GM23338 (cell line): ENCODE measurements at regions not wholly inside any gene's neighbourhood (a gene's known extent, or its start where the extent isn't known, plus 50 kb on each side); places are given as distances from the start of the nearest gene placed in this dataset.

Experiments
- CREB1 ChIP-seq: fragments of 250-450 bp; sonication (Bioruptor Pico); IDR thresholded peaks from 2 replicates; pipeline ENCODE4 v1.5.0; 2020; ENCODE audit warnings: low read depth, mild to moderate bottlenecking, moderate library complexity
- CTCF ChIP-seq, 2 experiments: fragments of 200-600 bp in 1 of 2; sonication (generic) in 1 of 2; conservative IDR thresholded peaks; 2 replicates each; pipeline versions ENCODE4 v1.5.1 to v1.6.1; 2016 to 2017; ENCODE audit warnings: antibody characterized with exemption in 2 of 2, low read depth in 2 of 2, mild to moderate bottlenecking in 2 of 2, moderate library complexity in 1 of 2
- ETS1 ChIP-seq: IDR thresholded peaks from 2 replicates; pipeline ENCODE4 v1.6.1; 2016; ENCODE audit warnings: antibody characterized with exemption
- EZH2 ChIP-seq: fragments of 200-600 bp; sonication (generic); IDR thresholded peaks from one replicate; pipeline ENCODE4 v1.8.0; 2017; ENCODE audit warnings: antibody characterized with exemption, mild to moderate bottlenecking, low read depth; ENCODE audit not compliant: unreplicated experiment
- EZH2phosphoT487 ChIP-seq: fragments of 200-600 bp; sonication (generic); IDR thresholded peaks from one replicate; pipeline ENCODE4 v1.8.1; 2018; ENCODE audit warnings: antibody characterized with exemption; ENCODE audit not compliant: unreplicated experiment
- JUNB ChIP-seq: IDR thresholded peaks from one replicate; pipeline ENCODE4 v1.6.1; 2016; ENCODE audit warnings: antibody characterized with exemption; ENCODE audit not compliant: unreplicated experiment
- NANOG ChIP-seq: IDR thresholded peaks from 2 replicates; pipeline ENCODE4 v1.6.1; 2016; ENCODE audit warnings: antibody characterized with exemption, borderline replicate concordance
- POLR2AphosphoS5 ChIP-seq: IDR thresholded peaks from 2 replicates; pipeline ENCODE4 v1.6.1; 2016; ENCODE audit warnings: antibody characterized with exemption, low read depth
- REST ChIP-seq: IDR thresholded peaks from one replicate; pipeline ENCODE4 v1.6.1; 2018; ENCODE audit warnings: antibody characterized with exemption; ENCODE audit not compliant: unreplicated experiment
- STAT1 ChIP-seq: IDR thresholded peaks from one replicate; pipeline ENCODE4 v1.6.1; 2016; ENCODE audit warnings: antibody characterized with exemption; ENCODE audit not compliant: unreplicated experiment
- ZNF331 ChIP-seq: fragments of 250-450 bp; sonication (Bioruptor Pico); IDR thresholded peaks from 2 replicates; pipeline ENCODE4 v1.5.0; 2020; ENCODE audit warnings: low read depth, mild to moderate bottlenecking, moderate library complexity
- ZNF462 ChIP-seq: fragments of 250-450 bp; sonication (Bioruptor Pico); IDR thresholded peaks from 2 replicates; pipeline ENCODE4 v1.5.0; 2020; ENCODE audit warnings: mild to moderate bottlenecking, moderate library complexity

GRCh38 chr14:98163873-98164272 is 1108.1 kb downstream of the BCL11B start:
- TF ChIP-seq CTCF (conservative IDR thresholded peaks at IDR 0.05; ENCODE audit: low read depth in 2 of 2), result no peak
- TF ChIP-seq POLR2AphosphoS5, result no peak
- TF ChIP-seq EZH2, result no peak
- TF ChIP-seq EZH2phosphoT487, result no peak
- no peak for TF ChIP-seq ZNF462 (CRISPR knock-in tag)
- TF ChIP-seq REST, result no peak
- no peak for TF ChIP-seq ETS1
- TF ChIP-seq STAT1, result no peak
- no peak for TF ChIP-seq CREB1 (CRISPR knock-in tag)
- TF ChIP-seq JUNB, result no peak
- TF ChIP-seq ZNF331 (CRISPR knock-in tag), result no peak
- no peak for TF ChIP-seq NANOG
